ENCODE measurements at regions not wholly inside any gene's neighbourhood (a gene's known extent, or its start where the extent isn't known, plus 50 kb on each side); places are given as distances from the start of the nearest gene placed in this dataset.

DNA sequence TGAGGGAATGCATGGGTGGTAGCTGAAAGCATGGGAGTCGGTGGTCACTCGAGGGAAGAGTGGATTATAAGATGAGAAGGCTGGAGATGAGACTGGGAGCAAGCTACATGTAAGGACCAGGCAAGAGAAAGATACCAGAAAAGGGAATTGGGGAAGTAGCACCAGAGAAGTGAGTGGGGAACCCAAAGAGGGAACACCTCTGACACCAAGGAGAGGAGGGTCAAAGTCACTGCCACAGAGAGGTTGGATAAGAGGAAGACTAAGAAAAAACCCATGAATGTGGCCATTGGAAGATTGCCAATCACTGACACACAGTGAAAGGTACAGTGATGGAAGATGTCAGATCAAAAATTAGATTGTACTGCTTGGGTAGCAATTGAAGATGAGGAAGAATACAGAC lies 473.9 kb downstream of the BCL11A start:
- TF ChIP-seq EP300 (IDR thresholded peaks at IDR 0.05): no peak
- TF ChIP-seq CTCF (IDR thresholded peaks at IDR 0.05): no peak
